ENCODE measurements at regions not wholly inside any gene's neighbourhood (a gene's known extent, or its start where the extent isn't known, plus 50 kb on each side); places are given as distances from the start of the nearest gene placed in this dataset.
"Not testable (repeated sequence)": the region's sequence is repeated elsewhere in the genome, so short reads cannot be mapped to it uniquely, and the experiment has no call there.

- H3K27ac Mint-ChIP-seq; H3K4me1 Mint-ChIP-seq; H3K27me3 Mint-ChIP-seq; H3K4me3 Mint-ChIP-seq; CTCF ChIA-PET; H3K9me3 Mint-ChIP-seq; DNase-seq; H3K36me3 Mint-ChIP-seq (ENCODE audit: low read depth); POLR2A ChIA-PET: not testable (repeated sequence)
Observed at GRCh38 chr21:7743940-7744339, 2777.4 kb upstream of the TPTE start.

DNA sequence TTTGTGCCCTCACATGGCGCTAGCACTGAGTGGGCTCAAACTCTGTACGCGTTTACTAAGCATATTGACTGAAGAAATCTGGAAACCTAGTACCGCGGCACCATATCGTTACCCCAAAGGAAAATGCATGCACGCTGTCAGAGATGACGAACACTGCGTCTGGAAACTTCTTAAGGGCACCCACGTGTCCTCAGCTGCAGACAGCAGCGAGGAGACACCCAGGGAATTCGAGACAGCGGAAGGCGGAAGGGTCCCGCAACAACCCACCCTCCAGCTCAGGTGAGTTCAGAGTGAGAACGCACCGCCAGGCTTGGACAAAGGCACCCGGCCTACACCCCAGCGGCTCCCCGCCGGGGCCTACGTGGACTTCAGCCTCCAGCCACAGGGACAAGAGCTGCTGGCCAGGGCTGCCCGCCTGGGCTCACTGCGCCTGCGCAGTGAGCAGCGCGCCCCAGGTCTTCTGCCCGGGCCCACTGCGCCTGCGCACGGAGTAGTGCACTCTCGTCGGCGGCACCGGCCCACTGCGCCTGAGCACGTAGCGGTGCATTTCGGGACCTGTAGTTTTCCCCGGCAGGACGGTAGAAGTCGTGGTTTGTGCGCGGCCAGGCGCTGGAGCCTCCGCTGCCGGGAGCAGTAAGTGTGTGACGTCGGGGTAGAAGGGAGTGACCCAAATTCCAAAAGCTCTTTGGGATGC lies 2776.8 kb upstream of the TPTE start:
- POLR2A ChIA-PET; DNase-seq; H3K4me3 Mint-ChIP-seq; H3K36me3 Mint-ChIP-seq (ENCODE audit: low read depth); H3K4me1 Mint-ChIP-seq; H3K27me3 Mint-ChIP-seq; H3K9me3 Mint-ChIP-seq; CTCF ChIA-PET; H3K27ac Mint-ChIP-seq: not testable (repeated sequence)

GRCh38 chr21:7745100-7745450 lies 2776.3 kb upstream of the TPTE start:
- DNase-seq; H3K4me1 Mint-ChIP-seq; H3K9me3 Mint-ChIP-seq; POLR2A ChIA-PET; H3K36me3 Mint-ChIP-seq (ENCODE audit: low read depth); H3K27me3 Mint-ChIP-seq; CTCF ChIA-PET; H3K4me3 Mint-ChIP-seq; H3K27ac Mint-ChIP-seq: not testable (repeated sequence)

- H3K9me3 Mint-ChIP-seq; H3K4me3 Mint-ChIP-seq; H3K4me1 Mint-ChIP-seq; H3K36me3 Mint-ChIP-seq (ENCODE audit: low read depth); H3K27me3 Mint-ChIP-seq; POLR2A ChIA-PET; H3K27ac Mint-ChIP-seq; DNase-seq; CTCF ChIA-PET: not testable (repeated sequence)
Observed at GRCh38 chr21:7747964-7748363, 2773.4 kb upstream of the TPTE start.

GRCh38 chr21:7752611-7753010 lies 2768.8 kb upstream of the TPTE start:
- CTCF ChIA-PET; H3K9me3 Mint-ChIP-seq; H3K36me3 Mint-ChIP-seq (ENCODE audit: low read depth); H3K27ac Mint-ChIP-seq; POLR2A ChIA-PET; DNase-seq; H3K4me3 Mint-ChIP-seq; H3K4me1 Mint-ChIP-seq; H3K27me3 Mint-ChIP-seq: not testable (repeated sequence)

DNA sequence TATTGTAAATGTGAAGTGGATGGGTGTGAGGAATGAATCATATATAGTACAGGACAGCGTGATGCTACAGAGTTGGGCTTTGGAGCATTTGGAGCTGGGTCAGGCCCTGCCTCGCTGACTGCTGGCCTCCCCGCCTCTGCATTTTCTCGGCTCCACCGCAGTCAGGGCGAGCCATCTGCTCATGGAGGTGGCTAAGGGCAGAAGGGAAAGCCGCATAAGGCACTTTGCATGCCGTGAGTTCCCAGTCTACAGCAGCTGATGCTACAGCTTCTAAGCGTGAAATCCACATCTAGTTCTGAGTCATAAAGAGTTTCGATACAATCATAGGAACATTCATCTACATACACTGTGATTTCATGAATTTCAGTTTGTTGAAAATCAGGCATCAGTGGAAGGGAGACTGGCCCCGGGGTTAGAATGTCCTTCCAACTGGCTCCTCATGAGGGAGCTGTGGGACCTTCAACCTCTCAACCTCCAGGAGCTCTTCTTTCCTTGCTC lies 2768.0 kb upstream of the TPTE start:
- H3K27ac Mint-ChIP-seq; H3K36me3 Mint-ChIP-seq (ENCODE audit: low read depth); H3K9me3 Mint-ChIP-seq; H3K4me3 Mint-ChIP-seq; H3K27me3 Mint-ChIP-seq; CTCF ChIA-PET; POLR2A ChIA-PET; H3K4me1 Mint-ChIP-seq: not testable (repeated sequence)
- DNase-seq: peak; percentile 16

GRCh38 chr21:7769985-7770384 lies 2751.4 kb upstream of the TPTE start:
- H3K27ac Mint-ChIP-seq; CTCF ChIA-PET; H3K27me3 Mint-ChIP-seq; H3K4me3 Mint-ChIP-seq; H3K4me1 Mint-ChIP-seq; H3K9me3 Mint-ChIP-seq; DNase-seq; H3K36me3 Mint-ChIP-seq (ENCODE audit: low read depth); POLR2A ChIA-PET: not testable (repeated sequence)

DNA sequence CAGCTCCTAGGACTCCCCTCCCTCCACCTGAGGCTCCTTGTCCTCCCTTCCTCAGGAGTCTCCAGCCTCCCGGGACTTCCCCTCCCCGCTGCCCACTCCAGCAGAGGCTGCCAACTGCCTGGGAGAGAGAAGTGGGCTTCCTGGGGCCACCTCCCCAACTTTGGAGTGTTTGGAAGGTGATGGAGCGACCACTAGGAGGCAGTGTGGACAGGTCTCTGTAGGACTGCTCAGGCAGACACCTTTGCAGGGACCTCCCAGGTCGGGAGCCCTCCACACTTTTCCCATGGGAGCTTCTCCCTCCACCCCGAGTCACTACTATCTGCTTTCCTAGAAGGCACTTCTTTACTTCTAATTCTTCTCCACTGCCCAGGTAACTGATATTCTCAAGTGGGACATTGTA lies 2747.2 kb upstream of the TPTE start:
- CTCF ChIA-PET; H3K36me3 Mint-ChIP-seq (ENCODE audit: low read depth); DNase-seq; H3K4me1 Mint-ChIP-seq; H3K27ac Mint-ChIP-seq; H3K27me3 Mint-ChIP-seq; POLR2A ChIA-PET; H3K9me3 Mint-ChIP-seq; H3K4me3 Mint-ChIP-seq: not testable (repeated sequence)

- H3K27ac Mint-ChIP-seq: peak overlapping the region; percentile 54
- H3K36me3 Mint-ChIP-seq (ENCODE audit: low read depth); H3K4me1 Mint-ChIP-seq; H3K27me3 Mint-ChIP-seq; CTCF ChIA-PET; POLR2A ChIA-PET; H3K9me3 Mint-ChIP-seq: not testable (repeated sequence)
- peak; percentile 15 for DNase-seq
- H3K4me3 Mint-ChIP-seq: peak overlapping the region; percentile 5
Observed at GRCh38 chr21:7775327-7775984, 2745.9 kb upstream of the TPTE start.

DNA sequence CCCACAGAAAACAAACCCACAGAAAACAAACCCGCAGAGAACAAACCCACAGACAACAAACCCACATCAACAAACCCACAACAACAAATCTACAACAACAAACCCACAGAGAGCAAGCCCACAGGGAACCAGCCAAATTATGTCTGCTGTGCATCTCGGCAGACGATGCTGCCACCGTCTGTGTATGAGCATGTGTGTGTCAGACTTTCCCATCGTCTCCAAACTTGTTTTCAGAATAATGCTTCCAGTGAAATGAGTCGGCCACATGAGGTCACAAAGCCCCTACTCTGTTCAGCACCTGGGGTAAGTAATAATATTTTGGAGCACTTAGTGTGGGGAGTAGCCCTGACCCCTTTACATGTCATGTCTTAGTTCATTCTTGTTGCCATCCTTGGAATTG lies 2745.3 kb upstream of the TPTE start:
- H3K4me3 Mint-ChIP-seq; H3K36me3 Mint-ChIP-seq (ENCODE audit: low read depth); H3K27me3 Mint-ChIP-seq; CTCF ChIA-PET; POLR2A ChIA-PET; H3K9me3 Mint-ChIP-seq; H3K4me1 Mint-ChIP-seq; DNase-seq: not testable (repeated sequence)
- peak overlapping the region; percentile 54 for H3K27ac Mint-ChIP-seq

DNA sequence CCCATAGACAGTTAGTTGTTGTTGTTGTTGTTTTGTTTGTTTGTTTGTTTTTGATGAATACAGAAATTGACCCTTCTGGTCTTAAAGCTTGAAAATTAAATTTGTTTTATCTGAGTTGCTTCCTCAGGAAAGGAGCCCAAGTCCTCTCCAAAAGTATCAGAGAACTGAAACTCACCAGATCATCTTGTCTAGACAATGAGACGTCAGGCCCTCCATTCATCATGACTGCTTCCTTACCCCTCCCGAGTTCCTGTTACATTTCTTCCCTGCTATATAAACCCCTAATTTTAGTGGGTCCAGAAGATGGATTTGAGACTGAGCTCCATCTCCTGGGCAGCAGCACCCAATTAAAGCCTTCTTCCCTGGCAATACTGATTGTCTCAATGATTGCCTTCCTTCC lies 2744.8 kb upstream of the TPTE start:
- CTCF ChIA-PET; H3K9me3 Mint-ChIP-seq; H3K36me3 Mint-ChIP-seq (ENCODE audit: low read depth); POLR2A ChIA-PET; H3K27ac Mint-ChIP-seq; DNase-seq; H3K4me1 Mint-ChIP-seq; H3K27me3 Mint-ChIP-seq; H3K4me3 Mint-ChIP-seq: not testable (repeated sequence)

GRCh38 chr21:7777289-7777688 lies 2744.1 kb upstream of the TPTE start:
- CTCF ChIA-PET; H3K36me3 Mint-ChIP-seq (ENCODE audit: low read depth); H3K9me3 Mint-ChIP-seq; DNase-seq; H3K4me1 Mint-ChIP-seq; H3K27ac Mint-ChIP-seq; H3K27me3 Mint-ChIP-seq; POLR2A ChIA-PET; H3K4me3 Mint-ChIP-seq: not testable (repeated sequence)

DNA sequence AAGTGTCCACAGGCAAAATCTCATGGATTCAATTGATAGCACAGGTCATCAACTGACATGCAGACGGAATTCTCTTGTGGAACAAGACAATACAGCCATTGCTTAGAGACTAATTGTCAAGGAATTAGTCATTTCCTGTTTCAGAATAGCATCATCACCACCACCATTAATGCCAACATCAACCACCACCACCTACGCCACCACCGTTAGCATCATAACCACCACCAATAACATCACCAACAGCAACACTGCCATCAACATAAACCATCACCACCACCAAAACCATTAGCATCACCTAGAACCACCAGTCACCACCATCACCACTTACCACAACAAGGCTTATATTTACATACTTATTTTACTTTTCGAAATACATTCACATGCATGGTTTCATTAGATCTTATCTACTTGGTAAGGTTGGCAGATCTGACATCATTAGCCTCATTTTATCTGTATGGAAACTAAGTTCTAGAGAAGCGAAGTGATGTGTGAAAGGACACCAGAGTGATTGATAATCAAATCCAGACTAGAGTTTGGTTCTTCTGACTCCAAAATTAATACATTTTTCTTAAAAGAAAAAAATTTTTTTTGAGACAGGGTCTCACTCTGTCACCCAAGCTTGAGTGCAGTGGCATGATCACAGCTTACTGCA lies 2733.8 kb upstream of the TPTE start:
- CTCF ChIA-PET; H3K9me3 Mint-ChIP-seq; H3K36me3 Mint-ChIP-seq (ENCODE audit: low read depth); H3K27ac Mint-ChIP-seq; H3K4me3 Mint-ChIP-seq; POLR2A ChIA-PET; H3K4me1 Mint-ChIP-seq; DNase-seq; H3K27me3 Mint-ChIP-seq: not testable (repeated sequence)

- POLR2A ChIA-PET; H3K4me3 Mint-ChIP-seq; H3K9me3 Mint-ChIP-seq; H3K4me1 Mint-ChIP-seq; H3K27ac Mint-ChIP-seq; CTCF ChIA-PET; DNase-seq; H3K27me3 Mint-ChIP-seq; H3K36me3 Mint-ChIP-seq (ENCODE audit: low read depth): not testable (repeated sequence)
Observed at GRCh38 chr21:7793797-7794196, 2727.6 kb upstream of the TPTE start.
